GM20000 (cell line): ENCODE measurements at regions not wholly inside any gene's neighbourhood (a gene's known extent, or its start where the extent isn't known, plus 50 kb on each side); places are given as distances from the start of the nearest gene placed in this dataset.

Experiments used
- DNase-seq: peaks from one replicate; pipeline ENCODE4 v3.0.0; 2012; ENCODE audit warnings: low spot score
- CTCF ChIP-seq: IDR thresholded peaks from 2 replicates; pipeline ENCODE4 v1.5.1; 2012; ENCODE audit warnings: mild to moderate bottlenecking, control low read depth; ENCODE audit errors: extremely low read depth, missing control alignments

- no peak for DNase-seq
Observed at GRCh38 chr14:82740547-82740946, 1206.9 kb upstream of the SEL1L start.

GRCh38 chr14:82755476-82755875, 1221.8 kb upstream of the SEL1L start:
- DNase-seq = no peak
- TF ChIP-seq CTCF = no peak

More at GRCh38 chr14:82740547-82740946, 1206.9 kb upstream of the SEL1L start:
- no peak for TF ChIP-seq CTCF

- DNase-seq = no peak
Observed at GRCh38 chr14:82755923-82756322, 1222.3 kb upstream of the SEL1L start.

GRCh38 chr14:82757776-82758175, 1224.1 kb upstream of the SEL1L start:
- DNase-seq = no peak
- TF ChIP-seq CTCF = no peak

More at GRCh38 chr14:82755923-82756322, 1222.3 kb upstream of the SEL1L start:
- TF ChIP-seq CTCF = no peak

GRCh38 chr14:82759656-82760055, 1226.0 kb upstream of the SEL1L start:
- TF ChIP-seq CTCF = no peak
- DNase-seq = no peak

GRCh38 chr14:82766123-82766522, 1232.5 kb upstream of the SEL1L start:
- DNase-seq = no peak
- TF ChIP-seq CTCF = no peak

GRCh38 chr14:82766996-82767395, 1233.3 kb upstream of the SEL1L start:
- no peak for TF ChIP-seq CTCF
- DNase-seq = no peak
